Endothelial cell of umbilical vein (primary cell): ENCODE measurements at regions not wholly inside any gene's neighbourhood (a gene's known extent, or its start where the extent isn't known, plus 50 kb on each side); places are given as distances from the start of the nearest gene placed in this dataset.

ENCODE experiments used
- BruUV-seq: library from RNA; stranded (reverse); fragments of 400-500 nt; replicated peaks from 2 replicates; lab custom pipeline; 2021; lab: Mats Ljungman, UMichigan
- CTCF ChIA-PET: fragments of 300-600, 350-600 bp; sonication (Branson Sonifier 250); formaldehyde crosslinking; loops from one replicate; lab custom pipeline; 2021; ENCODE audit warnings: antibody characterized with exemption, inconsistent platforms; lab: Charles Lee
- POLR2A ChIA-PET: fragments of 300-600, 350-600 bp; sonication (Branson Sonifier 250); formaldehyde crosslinking; loops from one replicate; lab custom pipeline; 2021; ENCODE audit warnings: antibody characterized with exemption, inconsistent platforms; lab: Charles Lee
- DNase-seq: peaks from one replicate; pipeline ENCODE4 v3.0.0-alpha.2; 2011; ENCODE audit warnings: low read depth, low spot score
- FAIRE-seq: peaks from 2 replicates; lab custom pipeline; 2011; peaks lifted over from hg19 to GRCh38; lab: Jason Lieb, UNC
- H2AFZ ChIP-seq: 2 replicates; pipeline ENCODE4 v1.6.0; 2012; ENCODE audit warnings: low read depth, low read length, control low read depth, inconsistent platforms
- H3K27ac ChIP-seq: 2 replicates; pipeline ENCODE4 v1.5.1; 2011; ENCODE audit warnings: low read depth, mild to moderate bottlenecking, control low read depth, low read length, moderate library complexity; ENCODE audit not compliant: insufficient read depth
- H3K27me3 ChIP-seq, 2 experiments: 2 replicates each; pipeline versions ENCODE4 v1.6.0 to v1.6.1; 2011; ENCODE audit warnings: low read length in 2 of 2, mixed read lengths in 1 of 2; ENCODE audit not compliant: control insufficient read depth in 2 of 2, insufficient read depth in 2 of 2
- H3K36me3 ChIP-seq, 2 experiments: 2 replicates in 1 of 2; 3 replicates in 1 of 2; pipeline ENCODE4 v1.5.1; 2011; ENCODE audit warnings: low read length in 2 of 2, mild to moderate bottlenecking in 1 of 2, moderate library complexity in 1 of 2; ENCODE audit not compliant: control insufficient read depth in 2 of 2, insufficient read depth in 2 of 2; ENCODE audit errors: extremely low read depth in 1 of 2
- H3K4me1 ChIP-seq: 3 replicates; pipeline ENCODE4 v1.5.1; 2011; ENCODE audit warnings: mild to moderate bottlenecking, low read length; ENCODE audit not compliant: control insufficient read depth, insufficient read depth; ENCODE audit errors: extremely low read depth
- H3K4me2 ChIP-seq: 2 replicates; pipeline ENCODE4 v1.6.1; 2011; ENCODE audit warnings: low read length, control low read depth, mixed read lengths; ENCODE audit not compliant: insufficient read depth
- H3K4me3 ChIP-seq, 3 experiments: fragments of 200-600 bp in 1 of 3; sonication (generic), shearing (Covaris generic) in 1 of 3; replicated peaks in 1 of 3; 2 replicates each; pipeline ENCODE4 v1.5.1; 2011 to 2016; ENCODE audit warnings: control low read depth in 3 of 3, low read length in 3 of 3, mild to moderate bottlenecking in 2 of 3, inconsistent platforms in 1 of 3, low read depth in 1 of 3, moderate library complexity in 1 of 3; ENCODE audit not compliant: insufficient read depth in 1 of 3
- H3K79me2 ChIP-seq: 2 replicates; pipeline ENCODE4 v1.6.0; 2012; ENCODE audit warnings: low read length, inconsistent platforms; ENCODE audit not compliant: control insufficient read depth, insufficient read depth
- H3K9ac ChIP-seq: replicated peaks from 2 replicates; pipeline ENCODE3; 2011; ENCODE audit warnings: low read length, control low read depth; ENCODE audit not compliant: insufficient read depth; ENCODE audit errors: extremely low read depth
- H3K9me1 ChIP-seq: replicated peaks from 3 replicates; pipeline ENCODE4 v1.6.0; 2011; ENCODE audit warnings: mild to moderate bottlenecking, low read length; ENCODE audit not compliant: control insufficient read depth, insufficient read depth; ENCODE audit errors: extremely low read depth
- H3K9me3 ChIP-seq: replicated peaks from 2 replicates; pipeline ENCODE4 v1.5.1; 2012; ENCODE audit warnings: low read length, inconsistent platforms; ENCODE audit not compliant: control insufficient read depth, insufficient read depth
- H4K20me1 ChIP-seq: replicated peaks from 2 replicates; pipeline ENCODE3; 2011; ENCODE audit warnings: mild to moderate bottlenecking, low read length; ENCODE audit not compliant: control insufficient read depth, insufficient read depth; ENCODE audit errors: extremely low read depth
- CTCF ChIP-seq, 2 donors: IDR thresholded peaks; 1 replicate in 1 of 2; 2 replicates in 1 of 2; pipeline ENCODE4 v1.5.1; 2011; ENCODE audit warnings: low read length in 2 of 2, mild to moderate bottlenecking in 2 of 2, moderate library complexity in 2 of 2, control low read depth in 1 of 2, inconsistent platforms in 1 of 2, low read depth in 1 of 2; ENCODE audit not compliant: insufficient read depth in 1 of 2; ENCODE audit errors: extremely low read depth in 1 of 2
- EZH2 ChIP-seq: IDR thresholded peaks from 2 replicates; pipeline ENCODE4 v1.6.1; 2012; ENCODE audit warnings: borderline replicate concordance, low read depth, mild to moderate bottlenecking, moderate library complexity, low read length, inconsistent platforms; ENCODE audit not compliant: severe bottlenecking
- FOS ChIP-seq: IDR thresholded peaks from 2 replicates; pipeline ENCODE4 v1.6.1; 2011; ENCODE audit warnings: mild to moderate bottlenecking, low read length, moderate library complexity, borderline replicate concordance; ENCODE audit not compliant: insufficient read depth
- GATA2 ChIP-seq: IDR thresholded peaks from 2 replicates; pipeline ENCODE4 v1.7.0; 2011; ENCODE audit warnings: low read depth, mild to moderate bottlenecking, moderate library complexity, mixed read lengths, low read length; ENCODE audit not compliant: insufficient read length, insufficient read depth
- JUN ChIP-seq: IDR thresholded peaks from 2 replicates; pipeline ENCODE4 v1.6.1; 2011; ENCODE audit warnings: borderline replicate concordance, low read depth; ENCODE audit not compliant: insufficient read length, insufficient read depth
- MAX ChIP-seq: IDR thresholded peaks from 2 replicates; pipeline ENCODE4 v1.6.1; 2011; ENCODE audit not compliant: insufficient read depth, insufficient read length
- MYC ChIP-seq: IDR thresholded peaks from one replicate; pipeline ENCODE4 v1.6.1; 2011; ENCODE audit warnings: mild to moderate bottlenecking, low read depth, low read length
- POLR2A ChIP-seq: IDR thresholded peaks from 2 replicates; pipeline ENCODE4 v1.6.1; 2012; ENCODE audit warnings: low read depth, mild to moderate bottlenecking, control low read depth, low read length
- POLR2AphosphoS5 ChIP-seq: IDR thresholded peaks from 2 replicates; pipeline ENCODE4 v1.6.1; 2012; ENCODE audit warnings: low read depth, mild to moderate bottlenecking, control low read depth, low read length, moderate library complexity; ENCODE audit not compliant: insufficient read depth
- dilution Hi-C: fragments of 300-500 bp; cut with MboI; formaldehyde crosslinking; loops from one replicate; pipeline ENCODE4 v1.15.0; 2019; ENCODE audit warnings: low sequenced_read_pairs; ENCODE audit not compliant: extremely low pct_ligation_motif_present
- intact Hi-C: fragments of 100-400 bp; cut with micrococcal nuclease; formaldehyde crosslinking; loops from one replicate; pipeline ENCODE4 v1.10.0; 2022

DNA sequence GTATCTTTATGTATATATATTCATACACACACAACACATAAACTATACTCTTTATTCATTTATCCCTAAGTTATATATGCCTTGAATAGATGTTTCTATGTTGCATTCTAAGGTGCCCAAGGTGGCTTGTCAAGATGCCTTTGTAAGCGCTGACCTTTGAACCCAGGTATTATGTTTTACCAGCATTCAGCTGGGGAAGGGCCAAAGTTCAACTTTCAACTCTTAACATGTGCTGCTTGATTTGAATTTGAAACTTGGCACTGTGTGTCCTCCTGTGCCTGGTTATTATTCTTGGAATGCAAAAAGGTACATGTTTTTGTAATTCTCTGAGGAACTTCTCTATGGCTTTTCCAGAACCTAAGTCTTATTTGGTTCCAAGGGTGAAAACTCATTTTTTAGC is 146.5 kb downstream of the EDN1 start:
- Histone ChIP-seq H3K9ac (no peak overlapping the region), H3K27me3 (no peaks in the 10 kb centered on the region), H3K27ac (no peak overlapping the region), H3K36me3 (no peaks in the 10 kb centered on the region), H3K79me2 (no peaks in the 10 kb centered on the region), H4K20me1 (no peaks in the 10 kb centered on the region), H3K4me2 (no peak overlapping the region), H3K9me3 (no peaks in the 10 kb centered on the region), H3K4me1 (peaks cover 5% of the 10 kb centered on the region), H2AFZ (no peak overlapping the region), H3K4me3 (no peak overlapping the region), H3K9me1 (no peaks in the 10 kb centered on the region)
- DNase-seq (peak; percentile 37), FAIRE-seq (no peak)
- POLR2A ChIA-PET, result no interaction called here
- BruUV-seq, result no TSS peak
- TF ChIP-seq MYC, result no peak
- no peak for TF ChIP-seq FOS
- TF ChIP-seq POLR2AphosphoS5, result no peak
- no peak for TF ChIP-seq POLR2A
- TF ChIP-seq CTCF (IDR thresholded peaks at IDR 0.05; ENCODE audit: extremely low read depth in 1 of 2, insufficient read depth in 1 of 2, low read depth in 1 of 2, low read length in 2 of 2), result no peak
- intact Hi-C loops (loop anchor here (1.0 kb wide), 1 partner anchor 101 kb away; no protein-coding TSS in a partner anchor), dilution Hi-C loops (no loop called here)
- CTCF ChIA-PET, result no interaction called here

DNA sequence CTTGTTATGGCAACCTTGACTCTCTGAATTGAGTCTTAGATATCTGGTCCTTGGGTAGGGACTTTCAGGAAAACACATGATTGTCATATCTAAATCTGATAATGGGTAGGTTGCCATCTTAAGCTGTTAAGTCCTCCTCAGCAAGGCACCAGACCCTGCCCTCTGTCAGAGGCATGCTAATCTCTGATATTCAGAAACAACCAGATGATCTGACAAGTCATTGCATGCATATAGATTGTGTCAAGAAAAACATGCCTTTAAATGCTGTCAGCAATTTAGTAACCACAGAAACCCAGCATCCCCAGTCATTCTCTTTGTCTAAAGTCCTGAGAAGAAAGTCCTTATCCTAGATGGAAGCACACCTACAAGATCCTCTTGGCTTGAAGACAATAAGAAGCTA is 149.1 kb downstream of the EDN1 start:
- no peak for TF ChIP-seq FOS
- no peak for TF ChIP-seq POLR2A
- TF ChIP-seq MYC, result no peak
- TF ChIP-seq EZH2, result no peak
- no peak for TF ChIP-seq GATA2
- TF ChIP-seq POLR2AphosphoS5, result no peak
- TF ChIP-seq MAX, result no peak
- no peak for TF ChIP-seq JUN
- TF ChIP-seq CTCF (IDR thresholded peaks at IDR 0.05; ENCODE audit: extremely low read depth in 1 of 2, insufficient read depth in 1 of 2, low read depth in 1 of 2, low read length in 2 of 2), result no peak
- dilution Hi-C loops, result no loop called here
- no peaks in the 10 kb centered on the region for H3K9me1 ChIP-seq
- DNase-seq (no peak), FAIRE-seq (no peak)
- H4K20me1 ChIP-seq, result no peaks in the 10 kb centered on the region
- no peak overlapping the region for H3K27ac ChIP-seq
- no TSS peak for BruUV-seq
- H3K9ac ChIP-seq, result no peak overlapping the region
- intact Hi-C loops, result no loop called here
- POLR2A ChIA-PET, result no interaction called here
- H2AFZ ChIP-seq, result no peak overlapping the region
- H3K4me3 ChIP-seq, result no peak overlapping the region
- H3K4me2 ChIP-seq, result no peak overlapping the region
- CTCF ChIA-PET, result interaction anchor here (1.1 to 1.2 kb wide), 2 partner anchors 19 to 43 kb away, joined by 3 read pairs; no protein-coding TSS in a partner anchor
- H3K4me1 ChIP-seq, result peaks cover 5% of the 10 kb centered on the region
- no peaks in the 10 kb centered on the region for H3K36me3 ChIP-seq
- H3K27me3 ChIP-seq, result peaks cover 0 to 2% of the 10 kb centered on the region in 2 experiments
- H3K9me3 ChIP-seq, result no peaks in the 10 kb centered on the region
- H3K79me2 ChIP-seq, result no peaks in the 10 kb centered on the region
